BJ (cell line): ENCODE measurements at regions not wholly inside any gene's neighbourhood (a gene's known extent, or its start where the extent isn't known, plus 50 kb on each side); places are given as distances from the start of the nearest gene placed in this dataset.
"Not testable (repeated sequence)": the region's sequence is repeated elsewhere in the genome, so short reads cannot be mapped to it uniquely, and the experiment has no call there.

Experiments used
- CTCF ChIA-PET: fragments of 350-600 bp; formaldehyde crosslinking; extraction: SDS; loops from one replicate; lab custom pipeline; 2021; ENCODE audit warnings: antibody characterized with exemption, inconsistent platforms; lab: Yijun Ruan, JAX
- POLR2A ChIA-PET: fragments of 300-600 bp; sonication (Branson Sonifier 250); formaldehyde crosslinking; extraction: SDS; loops from one replicate; lab custom pipeline; 2021; ENCODE audit warnings: antibody characterized with exemption; lab: Charles Lee
- DNase-seq: peaks from one replicate; pipeline ENCODE4 v3.0.0-alpha.2; 2011; ENCODE audit warnings: low read depth
- H3K27me3 ChIP-seq: 2 replicates; pipeline ENCODE4 v1.6.0; 2011; ENCODE audit warnings: low read length; ENCODE audit not compliant: control insufficient read depth, insufficient read depth
- H3K36me3 ChIP-seq: 2 replicates; pipeline ENCODE4 v1.5.1; 2011; ENCODE audit warnings: low read length; ENCODE audit not compliant: control insufficient read depth, insufficient read depth
- H3K4me3 ChIP-seq: 2 replicates; pipeline ENCODE4 v1.5.1; 2011; ENCODE audit warnings: low read depth, mild to moderate bottlenecking, control low read depth, low read length
- TF ChIP-seq, protein P1 (sequence below): IDR thresholded peaks from 2 replicates; pipeline ENCODE4 v1.5.1; 2011; ENCODE audit warnings: low read depth, mild to moderate bottlenecking, control low read depth, inconsistent platforms, low read length, moderate library complexity; ENCODE audit not compliant: insufficient read depth

DNA sequence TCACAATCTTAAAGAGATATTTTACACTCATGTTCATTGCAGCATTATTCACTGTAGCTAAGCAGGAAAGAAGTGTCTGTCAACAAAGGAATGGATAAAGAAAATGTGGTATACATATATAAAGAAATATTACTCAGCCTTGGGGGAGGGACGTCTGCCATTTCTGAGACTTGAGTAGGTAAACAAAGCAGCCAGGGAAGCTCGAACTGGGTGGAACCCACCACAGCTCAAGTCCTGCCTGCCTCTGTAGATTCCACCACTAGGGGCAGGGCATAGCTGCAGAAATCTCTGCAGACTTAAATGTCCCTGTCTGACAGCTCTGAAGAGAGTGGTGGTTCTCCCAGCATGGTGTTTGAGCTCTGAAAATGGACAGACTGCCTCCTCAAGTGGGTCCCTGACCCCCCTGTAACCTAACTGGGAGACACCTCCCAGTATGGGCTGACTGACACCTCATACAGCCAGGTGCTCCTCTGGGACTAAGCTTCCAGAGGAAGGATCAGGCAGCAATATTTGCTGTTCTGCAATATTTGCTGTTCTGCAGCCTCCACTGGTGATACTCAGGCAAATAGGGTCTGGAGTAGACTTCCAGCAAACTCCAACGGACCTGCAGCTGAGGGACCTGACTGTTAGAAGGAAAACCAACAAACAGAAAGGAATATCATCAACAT lies 183.3 kb upstream of the SSTR4 start:
- CTCF ChIA-PET: interaction anchor here (0.7 to 2.2 kb wide), 9 partner anchors 9 to 160 kb away, joined by 3 to 10 read pairs (median 3); no protein-coding TSS in a partner anchor
- DNase-seq, H3K27me3 ChIP-seq, H3K36me3 ChIP-seq, POLR2A ChIA-PET, H3K4me3 ChIP-seq: not testable (repeated sequence)
- TF ChIP-seq, protein P1, sequence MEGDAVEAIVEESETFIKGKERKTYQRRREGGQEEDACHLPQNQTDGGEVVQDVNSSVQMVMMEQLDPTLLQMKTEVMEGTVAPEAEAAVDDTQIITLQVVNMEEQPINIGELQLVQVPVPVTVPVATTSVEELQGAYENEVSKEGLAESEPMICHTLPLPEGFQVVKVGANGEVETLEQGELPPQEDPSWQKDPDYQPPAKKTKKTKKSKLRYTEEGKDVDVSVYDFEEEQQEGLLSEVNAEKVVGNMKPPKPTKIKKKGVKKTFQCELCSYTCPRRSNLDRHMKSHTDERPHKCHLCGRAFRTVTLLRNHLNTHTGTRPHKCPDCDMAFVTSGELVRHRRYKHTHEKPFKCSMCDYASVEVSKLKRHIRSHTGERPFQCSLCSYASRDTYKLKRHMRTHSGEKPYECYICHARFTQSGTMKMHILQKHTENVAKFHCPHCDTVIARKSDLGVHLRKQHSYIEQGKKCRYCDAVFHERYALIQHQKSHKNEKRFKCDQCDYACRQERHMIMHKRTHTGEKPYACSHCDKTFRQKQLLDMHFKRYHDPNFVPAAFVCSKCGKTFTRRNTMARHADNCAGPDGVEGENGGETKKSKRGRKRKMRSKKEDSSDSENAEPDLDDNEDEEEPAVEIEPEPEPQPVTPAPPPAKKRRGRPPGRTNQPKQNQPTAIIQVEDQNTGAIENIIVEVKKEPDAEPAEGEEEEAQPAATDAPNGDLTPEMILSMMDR: peak; percentile 53

DNA sequence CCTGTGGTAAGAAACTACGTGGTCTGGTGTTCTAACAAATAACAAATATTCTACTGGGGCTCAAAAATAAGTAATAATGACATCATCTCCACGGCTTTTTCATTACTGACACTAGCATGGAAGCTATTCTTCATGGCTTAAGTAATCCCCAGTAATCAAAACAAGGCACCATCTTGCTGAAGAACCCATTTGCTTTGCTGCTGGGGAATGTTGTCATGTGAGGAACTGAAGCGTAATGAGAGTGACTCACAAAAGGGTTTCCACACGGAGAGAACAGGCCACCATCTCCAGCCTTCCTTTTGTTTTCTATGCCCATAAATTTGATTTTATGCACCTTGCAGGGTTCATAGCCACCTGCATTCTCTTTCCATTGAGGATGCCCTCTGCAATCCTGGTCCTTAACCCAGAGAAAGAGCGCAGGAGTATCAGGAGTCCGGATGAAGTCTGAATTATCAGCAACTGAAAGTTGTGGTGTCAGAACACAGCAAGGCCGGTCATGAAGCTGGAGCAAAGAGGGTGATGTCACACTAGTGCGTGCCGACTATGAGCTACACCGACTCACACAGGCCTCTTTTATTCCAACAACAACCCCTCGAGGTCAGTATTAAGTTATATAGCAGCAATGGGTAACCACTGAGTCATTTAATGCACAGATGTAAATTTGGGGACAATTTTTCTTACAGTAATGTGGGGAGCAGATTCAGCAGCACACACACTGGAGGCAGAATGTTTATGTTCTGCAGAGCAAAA lies 173.7 kb upstream of the SSTR4 start:
- H3K27me3 ChIP-seq: no peaks in the 10 kb centered on the region
- POLR2A ChIA-PET: no interaction called here
- TF ChIP-seq, protein P1: no peak
- no peak for DNase-seq
- CTCF ChIA-PET: interaction anchor here (0.9 to 2.3 kb wide), 2 partner anchors 10 to 20 kb away, joined by 3 to 10 read pairs; no protein-coding TSS in a partner anchor
- H3K4me3 ChIP-seq: no peak overlapping the region
- no peaks in the 10 kb centered on the region for H3K36me3 ChIP-seq

DNA sequence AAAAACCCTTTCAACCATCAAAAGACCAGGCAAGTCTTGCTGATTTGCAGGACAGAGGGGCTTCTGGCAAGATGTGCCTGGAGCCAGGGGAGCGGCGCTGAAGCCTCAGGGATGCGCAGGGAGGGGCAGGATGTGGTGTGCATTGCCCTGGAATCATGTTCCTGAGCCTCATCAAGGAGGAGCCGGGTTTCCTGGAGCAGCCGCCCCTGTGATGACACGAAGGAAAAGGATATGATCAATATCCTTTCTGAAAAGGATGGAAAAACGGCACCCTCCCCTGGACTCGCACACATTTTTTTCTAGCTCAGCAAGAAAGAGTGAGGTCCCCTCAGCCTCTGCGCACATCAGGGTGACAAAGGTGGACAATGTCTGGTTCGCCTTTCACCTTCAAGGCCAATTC lies 173.1 kb upstream of the SSTR4 start:
- H3K4me3 ChIP-seq: no peak overlapping the region
- CTCF ChIA-PET: interaction anchor here (1.3 to 2.3 kb wide), 2 partner anchors 10 to 112 kb away, joined by 4 to 10 read pairs; no protein-coding TSS in a partner anchor
- no peaks in the 10 kb centered on the region for H3K36me3 ChIP-seq
- POLR2A ChIA-PET: no interaction called here
- TF ChIP-seq, protein P1: no peak
- DNase-seq: no peak
- H3K27me3 ChIP-seq: no peaks in the 10 kb centered on the region

DNA sequence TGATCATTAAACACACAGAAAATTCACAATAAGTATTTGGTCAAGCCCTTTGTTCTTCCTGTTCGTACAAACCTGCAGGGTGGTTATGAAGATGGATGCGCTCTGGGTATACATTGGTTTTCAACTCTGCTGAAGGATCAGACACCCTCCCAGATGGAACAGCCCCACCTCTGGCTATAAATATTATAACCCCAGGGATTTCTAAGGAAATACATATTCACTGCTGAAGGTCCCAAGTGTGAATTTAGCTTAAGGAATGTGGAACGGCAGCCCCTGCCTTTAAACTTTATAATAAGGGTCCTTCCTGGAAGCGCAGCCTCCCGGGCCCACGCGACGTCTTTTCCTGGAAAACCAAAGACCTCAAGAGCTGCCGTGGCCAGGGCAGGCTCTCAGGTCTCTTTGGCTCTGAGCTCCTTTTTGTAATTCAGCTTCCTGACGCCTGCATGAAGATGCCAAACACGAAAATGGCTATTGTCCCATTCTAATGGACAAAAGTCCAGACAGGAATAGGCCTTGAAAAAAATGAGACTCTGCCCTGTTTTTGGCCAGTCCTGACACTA lies 172.4 kb upstream of the SSTR4 start:
- no peaks in the 10 kb centered on the region for H3K27me3 ChIP-seq
- CTCF ChIA-PET: interaction anchor here (1.3 kb wide), 1 partner anchor 111 kb away, joined by 4 read pairs; no protein-coding TSS in a partner anchor
- POLR2A ChIA-PET: no interaction called here
- no peaks in the 10 kb centered on the region for H3K36me3 ChIP-seq
- H3K4me3 ChIP-seq: no peak overlapping the region
- TF ChIP-seq, protein P1: no peak
- DNase-seq: no peak

DNA sequence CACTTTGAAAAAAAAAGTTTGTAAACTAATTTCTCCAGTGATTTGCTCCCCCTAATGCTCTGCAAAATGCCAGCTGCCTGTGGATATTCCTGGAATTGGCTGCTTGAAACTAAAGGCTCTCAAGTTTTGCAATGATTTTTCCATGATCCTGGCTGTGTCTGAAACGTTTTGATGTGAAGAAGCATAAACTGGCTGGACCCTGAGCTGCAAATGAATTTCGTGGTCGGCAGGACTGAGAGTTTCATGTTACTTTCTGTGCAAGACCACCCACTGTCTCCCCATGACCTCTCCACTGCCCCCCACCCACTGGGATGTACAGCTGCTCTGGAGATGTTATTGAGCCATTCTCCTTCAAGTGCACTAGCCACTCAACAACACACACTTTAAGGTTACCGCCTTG lies 171.3 kb upstream of the SSTR4 start:
- no peak for DNase-seq
- CTCF ChIA-PET: no interaction called here
- Histone ChIP-seq H3K36me3 (no peaks in the 10 kb centered on the region), H3K4me3 (no peak overlapping the region), H3K27me3 (no peaks in the 10 kb centered on the region)
- TF ChIP-seq, protein P1: no peak
- POLR2A ChIA-PET: no interaction called here
